ENCODE measurements at regions not wholly inside any gene's neighbourhood (a gene's known extent, or its start where the extent isn't known, plus 50 kb on each side); places are given as distances from the start of the nearest gene placed in this dataset.

GRCh38 chr1:38198621-38199020 is 152.0 kb upstream of the POU3F1 start:
- Mint-ChIP-seq H3K9me3 (ENCODE audit: unreplicated experiment) (peaks cover 6% of the 10 kb centered on the region), H3K27me3 (ENCODE audit: unreplicated experiment) (peaks cover 29% of the 10 kb centered on the region), H3K27ac (ENCODE audit: unreplicated experiment) (no peak overlapping the region), H3K36me3 (ENCODE audit: unreplicated experiment) (no peaks in the 10 kb centered on the region), H3K4me3 (ENCODE audit: unreplicated experiment) (no peak overlapping the region), H3K4me1 (ENCODE audit: unreplicated experiment) (no peaks in the 10 kb centered on the region)
- DNase-seq (ENCODE audit: extremely low spot score, unreplicated experiment): no peak
- TF ChIP-seq, protein P1, sequence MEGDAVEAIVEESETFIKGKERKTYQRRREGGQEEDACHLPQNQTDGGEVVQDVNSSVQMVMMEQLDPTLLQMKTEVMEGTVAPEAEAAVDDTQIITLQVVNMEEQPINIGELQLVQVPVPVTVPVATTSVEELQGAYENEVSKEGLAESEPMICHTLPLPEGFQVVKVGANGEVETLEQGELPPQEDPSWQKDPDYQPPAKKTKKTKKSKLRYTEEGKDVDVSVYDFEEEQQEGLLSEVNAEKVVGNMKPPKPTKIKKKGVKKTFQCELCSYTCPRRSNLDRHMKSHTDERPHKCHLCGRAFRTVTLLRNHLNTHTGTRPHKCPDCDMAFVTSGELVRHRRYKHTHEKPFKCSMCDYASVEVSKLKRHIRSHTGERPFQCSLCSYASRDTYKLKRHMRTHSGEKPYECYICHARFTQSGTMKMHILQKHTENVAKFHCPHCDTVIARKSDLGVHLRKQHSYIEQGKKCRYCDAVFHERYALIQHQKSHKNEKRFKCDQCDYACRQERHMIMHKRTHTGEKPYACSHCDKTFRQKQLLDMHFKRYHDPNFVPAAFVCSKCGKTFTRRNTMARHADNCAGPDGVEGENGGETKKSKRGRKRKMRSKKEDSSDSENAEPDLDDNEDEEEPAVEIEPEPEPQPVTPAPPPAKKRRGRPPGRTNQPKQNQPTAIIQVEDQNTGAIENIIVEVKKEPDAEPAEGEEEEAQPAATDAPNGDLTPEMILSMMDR (IDR thresholded peaks at IDR 0.05): no peak

- peaks cover 6% of the 10 kb centered on the region for H3K9me3 Mint-ChIP-seq (ENCODE audit: unreplicated experiment)
- H3K27ac Mint-ChIP-seq (ENCODE audit: unreplicated experiment): no peak overlapping the region
- H3K27me3 Mint-ChIP-seq (ENCODE audit: unreplicated experiment): peaks cover 32% of the 10 kb centered on the region
- no peak for DNase-seq (ENCODE audit: extremely low spot score, unreplicated experiment)
- TF ChIP-seq, protein P1 (IDR thresholded peaks at IDR 0.05): no peak
- no peak overlapping the region for H3K4me3 Mint-ChIP-seq (ENCODE audit: unreplicated experiment)
- no peaks in the 10 kb centered on the region for H3K36me3 Mint-ChIP-seq (ENCODE audit: unreplicated experiment)
- no peaks in the 10 kb centered on the region for H3K4me1 Mint-ChIP-seq (ENCODE audit: unreplicated experiment)
These were observed 151.5 kb upstream of the POU3F1 start for GRCh38 chr1:38198099-38198498.

DNA sequence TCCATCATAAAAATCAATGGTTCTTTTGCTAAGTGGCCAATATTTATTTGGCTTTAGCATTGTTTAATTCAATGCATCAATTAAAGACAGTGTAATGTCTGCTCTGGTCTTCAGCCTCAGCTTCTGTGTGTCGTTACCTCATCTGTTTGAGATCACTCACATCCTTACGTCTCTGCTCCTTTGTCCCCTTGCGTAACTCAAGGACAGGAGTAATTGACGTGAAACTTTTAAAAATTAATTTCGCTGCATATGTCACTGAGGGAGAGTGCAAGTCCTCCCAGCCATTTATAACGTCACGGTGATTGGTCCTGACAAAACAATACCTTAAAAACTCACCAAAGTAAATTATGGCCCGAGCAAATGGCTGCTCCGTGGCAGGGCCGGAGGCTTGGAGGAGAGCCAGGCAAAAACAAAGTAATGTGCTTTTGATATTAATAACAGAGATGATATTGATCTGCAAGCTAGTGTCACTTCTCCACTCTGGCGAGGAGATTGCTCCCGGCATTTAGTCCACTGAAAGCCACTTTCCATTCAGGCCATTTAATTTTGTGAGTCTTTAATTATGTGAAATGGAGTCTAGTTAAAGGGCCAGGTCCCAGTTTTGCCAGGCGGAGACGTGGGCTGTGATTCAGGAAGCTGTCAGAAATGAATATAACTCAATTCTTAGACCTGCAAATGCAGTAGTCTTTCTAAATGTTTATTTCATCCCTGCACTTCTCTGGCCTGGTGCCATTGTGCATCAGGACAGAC is 150.9 kb upstream of the POU3F1 start:
- H3K27ac Mint-ChIP-seq (ENCODE audit: unreplicated experiment): no peak overlapping the region
- H3K27me3 Mint-ChIP-seq (ENCODE audit: unreplicated experiment): peaks cover 32% of the 10 kb centered on the region
- no peak for DNase-seq (ENCODE audit: extremely low spot score, unreplicated experiment)
- TF ChIP-seq, protein P1 (IDR thresholded peaks at IDR 0.05): no peak
- no peak overlapping the region for H3K4me3 Mint-ChIP-seq (ENCODE audit: unreplicated experiment)
- no peaks in the 10 kb centered on the region for H3K4me1 Mint-ChIP-seq (ENCODE audit: unreplicated experiment)
- H3K36me3 Mint-ChIP-seq (ENCODE audit: unreplicated experiment): no peaks in the 10 kb centered on the region
- H3K9me3 Mint-ChIP-seq (ENCODE audit: unreplicated experiment): peaks cover 6% of the 10 kb centered on the region

DNA sequence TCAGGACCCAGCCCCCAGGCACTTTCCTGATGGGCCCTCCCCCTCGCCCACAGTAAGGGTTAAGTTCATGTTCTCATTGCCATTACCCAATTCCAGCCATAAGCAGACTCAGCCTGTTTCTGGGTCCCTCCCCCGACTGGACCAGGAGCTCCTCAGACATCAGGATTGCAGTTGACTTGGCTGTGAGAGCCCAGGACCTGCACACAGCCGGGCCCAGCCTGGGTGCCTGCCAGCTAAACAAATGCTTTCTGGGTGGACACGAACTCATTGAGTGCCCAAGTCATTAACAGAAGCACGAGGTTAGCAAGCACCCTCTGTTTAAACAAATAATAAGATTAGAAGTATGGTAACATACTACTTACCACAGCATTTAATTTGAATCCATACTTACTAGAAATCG is 147.9 kb upstream of the POU3F1 start:
- DNase-seq (ENCODE audit: extremely low spot score, unreplicated experiment): no peak
- Mint-ChIP-seq H3K27me3 (ENCODE audit: unreplicated experiment) (peaks cover 41% of the 10 kb centered on the region), H3K9me3 (ENCODE audit: unreplicated experiment) (no peaks in the 10 kb centered on the region), H3K27ac (ENCODE audit: unreplicated experiment) (no peak overlapping the region), H3K4me1 (ENCODE audit: unreplicated experiment) (no peaks in the 10 kb centered on the region), H3K4me3 (ENCODE audit: unreplicated experiment) (no peak overlapping the region), H3K36me3 (ENCODE audit: unreplicated experiment) (no peaks in the 10 kb centered on the region)
- TF ChIP-seq, protein P1 (IDR thresholded peaks at IDR 0.05): no peak

DNA sequence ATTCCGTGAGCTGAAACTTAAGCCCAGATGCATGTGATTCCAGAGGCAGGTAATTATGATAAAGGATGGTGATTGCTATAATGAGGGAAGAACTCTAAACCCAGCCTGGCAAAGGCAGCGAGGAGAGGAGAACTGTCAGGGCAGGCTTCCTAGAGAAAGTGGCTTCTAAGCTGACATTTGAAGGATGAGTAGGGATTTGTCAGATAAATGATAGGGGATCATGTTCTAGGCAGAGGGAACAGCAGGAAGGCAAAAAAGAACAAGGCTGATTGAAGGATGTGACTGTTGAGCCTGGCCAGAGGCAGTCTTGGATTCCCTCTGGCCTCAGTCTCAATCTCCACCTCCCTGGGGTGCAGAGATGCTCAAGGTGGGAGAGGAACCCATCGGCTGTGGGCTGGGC is 146.4 kb upstream of the POU3F1 start:
- TF ChIP-seq, protein P1 (IDR thresholded peaks at IDR 0.05): no peak
- Mint-ChIP-seq H3K27ac (ENCODE audit: unreplicated experiment) (no peak overlapping the region), H3K27me3 (ENCODE audit: unreplicated experiment) (peaks cover 33% of the 10 kb centered on the region), H3K36me3 (ENCODE audit: unreplicated experiment) (no peaks in the 10 kb centered on the region), H3K9me3 (ENCODE audit: unreplicated experiment) (peaks cover 3% of the 10 kb centered on the region), H3K4me1 (ENCODE audit: unreplicated experiment) (no peaks in the 10 kb centered on the region), H3K4me3 (ENCODE audit: unreplicated experiment) (no peak overlapping the region)
- no peak for DNase-seq (ENCODE audit: extremely low spot score, unreplicated experiment)

Data from osteocyte (in vitro differentiated cells).